Activated naive CD4-positive, alpha-beta T cell treated with anti-CD3 and anti-CD28 coated beads, Interleukin-2, amount 50 U/mL, for 72 hours (primary cell): ENCODE measurements at regions not wholly inside any gene's neighbourhood (a gene's known extent, or its start where the extent isn't known, plus 50 kb on each side); places are given as distances from the start of the nearest gene placed in this dataset.

Source experiments
- ATAC-seq, 2 donors: fragments of 150-1000 bp; cut with Tn5 transposase; 2 replicates each; pipeline ENCODE4 v1.10.0; 2021; ENCODE audit warnings: mild to moderate bottlenecking in 2 of 2, moderate library complexity in 2 of 2
- DNase-seq, 2 donors: peaks; one replicate each; pipeline ENCODE4 v3.0.0; 2021 to 2022; ENCODE audit warnings: low spot score in 2 of 2
- H3K27ac Mint-ChIP-seq, 2 donors: one replicate each; pipeline ENCODE4 v1.8.0; 2022; ENCODE audit warnings: mild to moderate bottlenecking in 2 of 2, mixed read lengths in 2 of 2
- H3K36me3 Mint-ChIP-seq, 2 donors: one replicate each; pipeline ENCODE4 v1.8.0; 2022; ENCODE audit warnings: mixed read lengths in 2 of 2
- H3K9me3 Mint-ChIP-seq, 2 donors: one replicate each; pipeline ENCODE4 v1.8.0; 2022; ENCODE audit warnings: mixed read lengths in 2 of 2

DNA sequence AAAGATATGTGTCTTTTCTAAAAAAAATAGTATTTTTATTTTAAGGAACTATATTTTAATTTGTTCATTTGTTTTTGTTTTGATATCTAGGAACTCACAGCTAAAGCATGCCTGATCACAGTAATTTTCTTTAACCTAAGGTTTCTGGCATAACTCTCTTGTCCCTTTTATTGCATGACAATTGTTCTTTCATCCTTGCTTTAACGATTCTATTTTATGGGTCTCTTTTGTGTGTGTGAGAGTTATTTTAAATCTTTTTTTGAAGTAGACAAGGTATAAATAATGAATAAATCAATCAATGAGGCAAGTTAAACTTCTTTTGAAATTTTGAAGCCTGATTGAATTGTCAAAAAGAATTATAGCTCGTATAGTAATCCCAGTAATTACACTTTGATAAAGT, 747.8 kb upstream of the GOLIM4 start:
- ATAC-seq (no peak), DNase-seq (no peak)
- H3K9me3 Mint-ChIP-seq: peaks cover 0 to 12% of the 10 kb centered on the region in 2 donors
- H3K36me3 Mint-ChIP-seq: no peaks in the 10 kb centered on the region
- H3K27ac Mint-ChIP-seq: no peak overlapping the region

DNA sequence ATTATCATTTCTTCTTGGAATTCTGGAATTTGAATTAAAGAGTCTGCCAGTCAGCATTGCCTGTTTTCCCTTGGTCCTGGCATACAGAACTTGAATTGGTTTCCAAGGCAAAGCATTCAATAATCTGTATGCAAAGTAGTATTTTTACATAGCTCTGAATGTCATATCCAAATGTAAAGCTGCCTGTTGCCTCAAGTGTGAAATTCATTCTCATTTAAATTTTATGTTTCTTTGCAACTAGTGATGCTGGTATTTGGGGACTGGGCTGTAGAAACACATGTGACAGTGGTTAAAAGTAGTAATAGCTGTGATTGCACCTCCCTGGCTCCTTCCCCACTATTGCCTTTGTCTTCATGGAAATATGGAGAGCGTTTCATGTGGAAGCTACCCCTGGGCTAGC, 743.9 kb upstream of the GOLIM4 start:
- no peaks in the 10 kb centered on the region for H3K36me3 Mint-ChIP-seq
- no peak overlapping the region for H3K27ac Mint-ChIP-seq
- peaks cover 3 to 4% of the 10 kb centered on the region in 2 donors for H3K9me3 Mint-ChIP-seq
- ATAC-seq: no peak
- DNase-seq: no peak

DNA sequence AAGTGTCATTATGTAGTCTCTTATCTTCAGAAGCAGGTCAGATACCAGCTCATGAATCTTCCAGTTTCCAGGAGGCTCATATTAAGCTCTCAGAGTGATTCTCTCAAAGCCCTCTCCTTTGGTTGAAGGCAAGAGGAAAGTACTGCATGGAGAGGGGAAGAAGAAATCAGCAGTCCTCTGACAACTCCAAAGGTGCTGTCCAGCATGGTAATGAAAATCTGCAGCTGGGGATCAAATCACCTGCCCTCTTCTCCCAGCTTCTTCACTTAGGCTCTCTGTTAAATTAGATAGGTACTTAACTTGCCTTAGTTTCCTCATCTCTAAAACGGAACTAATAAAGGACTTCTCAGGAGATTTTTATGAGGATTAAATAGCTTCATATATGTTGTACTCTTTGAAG, 738.8 kb upstream of the GOLIM4 start:
- Mint-ChIP-seq H3K36me3 (no peaks in the 10 kb centered on the region), H3K9me3 (peaks cover 0 to 4% of the 10 kb centered on the region in 2 donors), H3K27ac (no peak overlapping the region)
- ATAC-seq (no peak), DNase-seq (no peak)

GRCh38 chr3:168828943-168829342, 733.2 kb upstream of the GOLIM4 start:
- DNase-seq: no peak
- ATAC-seq: no peak
- Mint-ChIP-seq H3K36me3 (no peaks in the 10 kb centered on the region), H3K27ac (no peak overlapping the region), H3K9me3 (no peaks in the 10 kb centered on the region)

- H3K36me3 Mint-ChIP-seq: no peaks in the 10 kb centered on the region
- H3K9me3 Mint-ChIP-seq: no peaks in the 10 kb centered on the region
- no peak for ATAC-seq
Measured at GRCh38 chr3:168828536-168828935, 732.8 kb upstream of the GOLIM4 start.

GRCh38 chr3:168828014-168828413, 732.3 kb upstream of the GOLIM4 start:
- no peaks in the 10 kb centered on the region for H3K9me3 Mint-ChIP-seq
- H3K27ac Mint-ChIP-seq: no peak overlapping the region
- H3K36me3 Mint-ChIP-seq: no peaks in the 10 kb centered on the region
- ATAC-seq (no peak), DNase-seq (no peak)

More at GRCh38 chr3:168828536-168828935, 732.8 kb upstream of the GOLIM4 start:
- H3K27ac Mint-ChIP-seq: no peak overlapping the region
- DNase-seq: no peak

DNA sequence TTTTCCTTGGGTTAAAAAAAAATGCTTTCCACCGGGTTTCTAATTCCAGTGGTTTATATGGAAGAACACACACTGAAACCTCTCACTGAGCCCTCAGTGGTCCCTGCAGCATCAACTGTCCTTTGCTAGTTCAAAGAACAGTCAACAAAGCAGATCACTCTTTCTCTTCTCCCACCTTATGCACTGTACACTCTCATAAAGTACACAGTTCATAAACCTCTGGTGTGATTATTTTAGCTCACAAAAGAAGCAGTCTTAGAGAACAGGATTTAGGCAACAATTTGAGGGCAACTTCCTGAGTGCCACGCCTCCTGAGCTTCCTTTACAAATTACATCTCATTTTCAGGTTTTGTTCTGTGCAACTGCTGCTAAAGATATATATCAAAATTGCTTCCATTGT, 728.4 kb upstream of the GOLIM4 start:
- no peak for ATAC-seq
- H3K36me3 Mint-ChIP-seq: no peaks in the 10 kb centered on the region

DNA sequence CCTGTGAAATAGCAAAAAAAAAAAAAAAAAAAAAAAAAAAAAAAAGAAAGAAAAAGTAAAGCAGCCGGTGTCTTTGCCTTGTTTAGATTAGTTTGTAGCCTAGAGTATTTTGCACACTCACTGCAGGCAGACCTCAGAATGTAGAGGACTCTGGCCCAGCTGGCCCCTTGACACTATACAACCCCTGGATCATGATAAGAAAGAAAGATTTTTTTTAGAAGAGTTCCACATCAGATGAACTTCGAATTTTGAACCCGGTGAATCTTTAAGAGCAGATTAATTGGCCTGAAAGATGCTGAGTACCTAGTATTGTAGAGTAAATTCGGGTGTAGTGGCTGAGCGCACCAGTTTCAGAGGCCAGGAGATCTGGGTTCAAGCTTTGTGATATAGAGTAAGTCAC, 727.7 kb upstream of the GOLIM4 start:
- no peak for ATAC-seq
- Mint-ChIP-seq H3K36me3 (no peaks in the 10 kb centered on the region), H3K27ac (no peak overlapping the region), H3K9me3 (no peaks in the 10 kb centered on the region)
- no peak for DNase-seq

More for the DNA sequence above, 728.4 kb upstream of the GOLIM4 start:
- DNase-seq: no peak
- no peak overlapping the region for H3K27ac Mint-ChIP-seq
- H3K9me3 Mint-ChIP-seq: no peaks in the 10 kb centered on the region

GRCh38 chr3:168820810-168821415, 725.2 kb upstream of the GOLIM4 start:
- Mint-ChIP-seq H3K9me3 (peaks cover 0 to 4% of the 10 kb centered on the region in 2 donors), H3K36me3 (no peaks in the 10 kb centered on the region), H3K27ac (no peak overlapping the region)
- ATAC-seq (no peak), DNase-seq (no peak)

DNA sequence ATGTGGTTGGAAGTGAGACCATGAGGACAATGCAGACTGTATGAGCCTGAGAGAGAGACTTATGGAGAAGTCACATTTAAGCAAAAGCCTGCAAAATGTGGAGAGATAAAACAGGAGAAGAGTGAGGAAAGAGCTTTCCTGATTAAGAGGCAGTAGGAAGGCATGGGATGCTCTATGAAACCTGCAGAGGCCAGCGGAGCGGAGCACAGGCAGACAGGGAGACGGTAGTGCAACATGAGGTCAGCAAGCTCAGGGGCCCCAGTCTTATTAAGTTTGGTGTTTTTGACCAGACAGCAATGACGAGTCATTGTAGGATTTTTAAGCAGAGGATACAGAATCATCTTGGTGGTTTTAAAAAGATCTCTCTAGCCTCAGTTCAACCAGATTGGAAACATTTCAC, 721.5 kb upstream of the GOLIM4 start:
- peaks cover 0 to 4% of the 10 kb centered on the region in 2 donors for H3K9me3 Mint-ChIP-seq
- ATAC-seq: no peak

DNA sequence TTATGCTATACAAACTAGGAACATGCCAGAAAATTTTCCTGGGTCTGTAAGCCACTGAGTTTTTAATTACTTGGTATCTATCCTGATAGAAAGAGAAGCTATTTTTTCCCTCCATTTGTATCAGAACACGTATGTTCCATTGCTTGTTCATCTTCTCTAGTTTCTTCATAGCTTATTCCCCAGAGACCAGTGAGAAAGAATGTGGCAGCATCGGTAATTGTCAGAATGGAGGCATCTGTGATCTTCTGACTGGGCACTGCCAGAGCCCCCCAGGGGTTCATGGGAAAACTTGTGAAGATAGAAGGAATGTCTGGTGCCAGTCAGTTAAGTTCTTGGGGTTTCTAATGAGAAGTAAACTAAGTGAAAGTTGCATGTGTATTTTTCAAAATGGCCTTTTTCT, 720.2 kb upstream of the GOLIM4 start:
- peaks cover 0 to 4% of the 10 kb centered on the region in 2 donors for H3K9me3 Mint-ChIP-seq
- no peak for ATAC-seq
- no peak for DNase-seq
- no peak overlapping the region for H3K27ac Mint-ChIP-seq
- no peaks in the 10 kb centered on the region for H3K36me3 Mint-ChIP-seq

More for the DNA sequence above, 721.5 kb upstream of the GOLIM4 start:
- Mint-ChIP-seq H3K27ac (no peak overlapping the region), H3K36me3 (no peaks in the 10 kb centered on the region)
- DNase-seq: no peak

- ATAC-seq: no peak
- H3K27ac Mint-ChIP-seq: no peak overlapping the region
- peaks cover 0 to 4% of the 10 kb centered on the region in 2 donors for H3K9me3 Mint-ChIP-seq
- H3K36me3 Mint-ChIP-seq: no peaks in the 10 kb centered on the region
- DNase-seq: no peak
Measured at GRCh38 chr3:168813225-168813802, 717.6 kb upstream of the GOLIM4 start.

DNA sequence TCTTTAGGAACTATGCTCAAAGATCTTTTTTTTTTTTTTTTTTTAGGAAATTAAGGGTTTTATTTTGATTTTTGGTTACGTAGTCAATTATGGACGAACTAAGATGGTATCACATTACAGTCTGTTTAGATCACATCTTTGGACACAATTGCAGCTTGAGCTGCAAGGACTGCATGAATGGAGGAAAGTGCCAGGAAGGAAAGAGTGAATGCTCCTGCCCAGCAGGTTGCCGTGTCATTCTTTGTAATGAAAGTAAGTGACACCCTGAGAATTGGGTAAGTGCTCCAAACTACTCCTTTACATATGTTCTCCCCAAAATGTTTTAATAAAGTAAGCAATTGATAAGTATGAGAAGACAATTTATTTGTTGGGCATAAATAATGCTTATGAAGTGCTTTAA, 716.5 kb upstream of the GOLIM4 start:
- ATAC-seq (no peak), DNase-seq (no peak)
- Mint-ChIP-seq H3K36me3 (no peaks in the 10 kb centered on the region), H3K9me3 (peaks cover 0 to 3% of the 10 kb centered on the region in 2 donors), H3K27ac (no peak overlapping the region)

DNA sequence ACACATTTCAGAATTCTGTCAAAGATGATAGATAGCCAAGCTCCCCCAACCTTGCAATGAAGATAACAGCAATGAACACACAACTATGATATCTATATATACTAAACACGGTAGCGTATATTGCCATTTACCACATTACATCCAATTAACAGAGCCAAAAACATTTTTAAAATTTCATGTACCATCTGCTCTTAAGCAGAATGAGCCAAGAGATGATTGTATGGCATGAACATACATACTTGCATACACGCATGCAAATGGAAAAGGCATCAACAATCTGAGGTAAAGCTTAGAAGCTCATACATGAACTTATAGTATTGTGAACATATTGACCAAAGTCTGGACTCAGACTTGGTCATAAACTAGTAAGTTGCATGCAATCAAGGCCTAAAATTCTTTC, 712.9 kb upstream of the GOLIM4 start:
- ATAC-seq (no peak), DNase-seq (no peak)
- no peak overlapping the region for H3K27ac Mint-ChIP-seq
- no peaks in the 10 kb centered on the region for H3K9me3 Mint-ChIP-seq
- no peaks in the 10 kb centered on the region for H3K36me3 Mint-ChIP-seq

DNA sequence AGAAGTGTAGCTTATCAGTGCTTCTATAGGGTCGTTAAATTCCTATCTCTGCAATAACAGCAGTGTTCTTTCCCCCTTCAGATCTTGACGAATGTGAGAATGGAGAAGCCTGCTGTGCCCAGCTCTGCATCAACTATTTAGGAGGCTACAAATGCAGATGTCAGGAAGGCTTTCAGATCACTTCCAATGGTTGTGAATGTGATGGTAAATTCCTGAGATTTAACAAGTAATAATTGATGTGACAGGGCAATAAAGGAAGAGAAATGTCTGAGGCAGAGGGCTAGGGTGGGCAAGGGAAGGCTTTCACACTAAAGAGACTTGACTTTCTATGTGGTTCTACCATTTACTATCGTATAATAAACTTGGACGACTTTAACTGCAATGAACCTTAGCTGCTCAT, 711.7 kb upstream of the GOLIM4 start:
- no peaks in the 10 kb centered on the region for H3K36me3 Mint-ChIP-seq
- ATAC-seq (no peak), DNase-seq (no peak)
- no peak overlapping the region for H3K27ac Mint-ChIP-seq
- H3K9me3 Mint-ChIP-seq: no peaks in the 10 kb centered on the region

- Mint-ChIP-seq H3K27ac (no peak overlapping the region), H3K9me3 (no peaks in the 10 kb centered on the region), H3K36me3 (no peaks in the 10 kb centered on the region)
- no peak for DNase-seq
- ATAC-seq: no peak
Measured at GRCh38 chr3:168806871-168807270, 711.1 kb upstream of the GOLIM4 start.

DNA sequence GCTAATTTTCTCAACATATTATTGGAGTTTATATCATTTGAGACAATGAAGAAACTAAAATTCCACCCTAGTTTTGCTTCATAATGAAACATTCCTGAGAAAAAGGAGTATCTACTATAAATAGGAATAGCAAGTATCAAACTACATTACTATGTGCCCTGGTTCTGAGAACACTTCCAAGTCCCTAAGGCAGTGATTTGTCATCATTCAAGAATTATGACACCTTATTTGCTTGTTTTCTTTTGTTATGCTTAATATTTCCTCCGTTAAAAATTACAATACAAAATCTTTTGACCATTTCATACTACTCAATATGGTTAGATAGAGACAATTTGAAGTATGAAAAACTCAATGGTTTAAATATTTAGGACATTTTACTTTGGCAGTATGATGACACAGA, 707.8 kb upstream of the GOLIM4 start:
- DNase-seq: no peak
- peaks cover 0 to 4% of the 10 kb centered on the region in 2 donors for H3K9me3 Mint-ChIP-seq
- H3K27ac Mint-ChIP-seq: no peak overlapping the region
- no peaks in the 10 kb centered on the region for H3K36me3 Mint-ChIP-seq
- ATAC-seq: no peak

DNA sequence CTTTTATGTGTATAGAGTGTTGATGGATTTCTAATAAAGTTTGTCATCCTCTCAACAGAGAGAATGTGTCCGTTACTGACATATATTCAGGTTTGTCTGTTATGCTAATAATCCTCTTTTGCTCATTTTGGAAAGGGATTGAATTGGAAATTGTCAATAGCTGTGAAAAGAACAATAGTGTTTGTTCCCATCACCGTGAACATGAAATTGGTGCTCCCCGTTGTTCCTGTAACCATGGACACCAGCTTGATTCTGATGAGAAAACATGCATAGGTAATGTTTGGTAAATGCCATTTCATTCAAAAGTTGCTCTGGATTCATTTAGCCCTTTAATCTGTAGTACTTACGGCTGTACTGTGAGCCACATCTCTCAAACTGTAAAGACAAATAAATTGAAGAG, 707.0 kb upstream of the GOLIM4 start:
- DNase-seq (no peak), ATAC-seq (no peak)
- no peaks in the 10 kb centered on the region for H3K36me3 Mint-ChIP-seq
- H3K27ac Mint-ChIP-seq: no peak overlapping the region
- peaks cover 0 to 5% of the 10 kb centered on the region in 2 donors for H3K9me3 Mint-ChIP-seq
